ENCODE measurements at regions not wholly inside any gene's neighbourhood (a gene's known extent, or its start where the extent isn't known, plus 50 kb on each side); places are given as distances from the start of the nearest gene placed in this dataset.

- no peak overlapping the region for H3K4me3 Mint-ChIP-seq
- H3K4me2 ChIP-seq (replicated peaks; ENCODE audit: low read depth, low read length, poor library complexity, severe bottlenecking), result no peak overlapping the region
- no peak overlapping the region for H2AFZ ChIP-seq (ENCODE audit: insufficient read depth, low read depth, low read length, poor library complexity, severe bottlenecking)
- TF ChIP-seq, protein P1, sequence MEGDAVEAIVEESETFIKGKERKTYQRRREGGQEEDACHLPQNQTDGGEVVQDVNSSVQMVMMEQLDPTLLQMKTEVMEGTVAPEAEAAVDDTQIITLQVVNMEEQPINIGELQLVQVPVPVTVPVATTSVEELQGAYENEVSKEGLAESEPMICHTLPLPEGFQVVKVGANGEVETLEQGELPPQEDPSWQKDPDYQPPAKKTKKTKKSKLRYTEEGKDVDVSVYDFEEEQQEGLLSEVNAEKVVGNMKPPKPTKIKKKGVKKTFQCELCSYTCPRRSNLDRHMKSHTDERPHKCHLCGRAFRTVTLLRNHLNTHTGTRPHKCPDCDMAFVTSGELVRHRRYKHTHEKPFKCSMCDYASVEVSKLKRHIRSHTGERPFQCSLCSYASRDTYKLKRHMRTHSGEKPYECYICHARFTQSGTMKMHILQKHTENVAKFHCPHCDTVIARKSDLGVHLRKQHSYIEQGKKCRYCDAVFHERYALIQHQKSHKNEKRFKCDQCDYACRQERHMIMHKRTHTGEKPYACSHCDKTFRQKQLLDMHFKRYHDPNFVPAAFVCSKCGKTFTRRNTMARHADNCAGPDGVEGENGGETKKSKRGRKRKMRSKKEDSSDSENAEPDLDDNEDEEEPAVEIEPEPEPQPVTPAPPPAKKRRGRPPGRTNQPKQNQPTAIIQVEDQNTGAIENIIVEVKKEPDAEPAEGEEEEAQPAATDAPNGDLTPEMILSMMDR (IDR thresholded peaks at IDR 0.05), result no peak
- no peak for TF ChIP-seq EZH2 (IDR thresholded peaks at IDR 0.05; ENCODE audit: borderline replicate concordance, insufficient read depth, low read depth, low read length, poor library complexity, severe bottlenecking)
- no CpG with 5 or more reads among the region's 2 CpGs for WGBS (ENCODE audit: insufficient coverage)
- peaks cover 11% of the 10 kb centered on the region for H3K9me3 Mint-ChIP-seq (ENCODE audit: insufficient read depth)
- H3K27ac ChIP-seq (ENCODE audit: low read length in 2 of 2), result no peak overlapping the region
- H3K4me1 ChIP-seq (ENCODE audit: control insufficient read depth in 2 of 2, insufficient read depth in 2 of 2, low read length in 2 of 2), result no peaks in the 10 kb centered on the region
- CTCF ChIA-PET, result no interaction called here
- no peak for DNase-seq
- H3K27me3 Mint-ChIP-seq, result no peaks in the 10 kb centered on the region
- H3K27me3 ChIP-seq (replicated peaks in 1 of 4; ENCODE audit: control extremely low read depth in 1 of 4, control insufficient read depth in 3 of 4, insufficient read depth in 4 of 4, low read length in 3 of 4), result no peaks in the 10 kb centered on the region
- no peak overlapping the region for H3K27ac Mint-ChIP-seq
- intact Hi-C loops (cut with micrococcal nuclease), result no loop called here
- H3K4me1 Mint-ChIP-seq, result no peaks in the 10 kb centered on the region
- H3K4me3 ChIP-seq (ENCODE audit: control extremely low read depth in 1 of 5, extremely low read depth in 1 of 5, insufficient read depth in 1 of 5, low read depth in 2 of 5, low read length in 4 of 5), result no peak overlapping the region
- ATAC-seq (ENCODE audit: low read depth), result no peak
- peaks cover 0 to 7% (median 4%) of the 10 kb centered on the region in 3 donors for H3K9me3 ChIP-seq (ENCODE audit: control extremely low read depth in 1 of 3, control insufficient read depth in 2 of 3, insufficient read depth in 1 of 3, low read length in 2 of 3)
- no peaks in the 10 kb centered on the region for H3K79me2 ChIP-seq (ENCODE audit: control insufficient read depth, insufficient read depth, low read length)
- POLR2A ChIA-PET, result no interaction called here
- no peaks in the 10 kb centered on the region for H3K36me3 ChIP-seq (replicated peaks in 1 of 2; ENCODE audit: control extremely low read depth in 1 of 2, control insufficient read depth in 1 of 2, extremely low read depth in 1 of 2, insufficient read depth in 2 of 2, low read length in 1 of 2)
- H3K9ac ChIP-seq (ENCODE audit: low read length), result no peak overlapping the region
- no peaks in the 10 kb centered on the region for H4K20me1 ChIP-seq (ENCODE audit: control insufficient read depth, insufficient read depth, low read length, poor library complexity, severe bottlenecking)
Observed at GRCh38 chr7:13604178-13604577, 385.3 kb downstream of the ETV1 start.

GRCh38 chr7:13610372-13610771, 379.1 kb downstream of the ETV1 start:
- no peaks in the 10 kb centered on the region for H3K36me3 ChIP-seq (replicated peaks in 1 of 2; ENCODE audit: control extremely low read depth in 1 of 2, control insufficient read depth in 1 of 2, extremely low read depth in 1 of 2, insufficient read depth in 2 of 2, low read length in 1 of 2)
- peaks cover 7% of the 10 kb centered on the region for H3K9me3 Mint-ChIP-seq (ENCODE audit: insufficient read depth)
- H4K20me1 ChIP-seq (ENCODE audit: control insufficient read depth, insufficient read depth, low read length, poor library complexity, severe bottlenecking), result no peaks in the 10 kb centered on the region
- no peak for ATAC-seq (ENCODE audit: low read depth)
- H3K4me3 Mint-ChIP-seq, result no peak overlapping the region
- no peaks in the 10 kb centered on the region for H3K79me2 ChIP-seq (ENCODE audit: control insufficient read depth, insufficient read depth, low read length)
- intact Hi-C loops (cut with micrococcal nuclease), result no loop called here
- no peak overlapping the region for H3K27ac ChIP-seq (ENCODE audit: low read length in 2 of 2)
- ChIA-PET POLR2A (no interaction called here), CTCF (no interaction called here)
- DNase-seq, result no peak
- no peaks in the 10 kb centered on the region for H3K4me1 ChIP-seq (ENCODE audit: control insufficient read depth in 2 of 2, insufficient read depth in 2 of 2, low read length in 2 of 2)
- no peak overlapping the region for H3K4me2 ChIP-seq (replicated peaks; ENCODE audit: low read depth, low read length, poor library complexity, severe bottlenecking)
- H3K27me3 ChIP-seq (replicated peaks in 1 of 4; ENCODE audit: control extremely low read depth in 1 of 4, control insufficient read depth in 3 of 4, insufficient read depth in 4 of 4, low read length in 3 of 4), result no peaks in the 10 kb centered on the region
- no peak overlapping the region for H3K27ac Mint-ChIP-seq
- no peak overlapping the region for H2AFZ ChIP-seq (ENCODE audit: insufficient read depth, low read depth, low read length, poor library complexity, severe bottlenecking)
- H3K27me3 Mint-ChIP-seq, result no peaks in the 10 kb centered on the region
- H3K9ac ChIP-seq (ENCODE audit: low read length), result no peak overlapping the region
- no peaks in the 10 kb centered on the region for H3K4me1 Mint-ChIP-seq
- peaks cover 0 to 7% (median 2%) of the 10 kb centered on the region in 3 donors for H3K9me3 ChIP-seq (ENCODE audit: control extremely low read depth in 1 of 3, control insufficient read depth in 2 of 3, insufficient read depth in 1 of 3, low read length in 2 of 3)
- TF ChIP-seq, protein P1 (IDR thresholded peaks at IDR 0.05), result no peak
- TF ChIP-seq EZH2 (IDR thresholded peaks at IDR 0.05; ENCODE audit: borderline replicate concordance, insufficient read depth, low read depth, low read length, poor library complexity, severe bottlenecking), result no peak
- no peak overlapping the region for H3K4me3 ChIP-seq (ENCODE audit: control extremely low read depth in 1 of 5, extremely low read depth in 1 of 5, insufficient read depth in 1 of 5, low read depth in 2 of 5, low read length in 4 of 5)
